ENCODE measurements at regions not wholly inside any gene's neighbourhood (a gene's known extent, or its start where the extent isn't known, plus 50 kb on each side); places are given as distances from the start of the nearest gene placed in this dataset.

GRCh38 chr2:20499387-20499786, 52.5 kb downstream of the RHOB start:
- Histone ChIP-seq H3F3A (replicated peaks; ENCODE audit: insufficient read depth) (no peaks in the 10 kb centered on the region), H3K27me3 (ENCODE audit: insufficient read depth) (no peaks in the 10 kb centered on the region), H2AFZ (ENCODE audit: low read depth) (no peak overlapping the region), H3K9ac (no peak overlapping the region), H3K9me2 (no peaks in the 10 kb centered on the region), H3K4me3 (ENCODE audit: low read depth in 2 of 2, low read length in 1 of 2) (no peak overlapping the region), H3K36me3 (replicated peaks in 1 of 2; ENCODE audit: control insufficient read depth in 1 of 2, insufficient read depth in 2 of 2, low read length in 1 of 2) (no peaks in the 10 kb centered on the region), H3K79me2 (ENCODE audit: insufficient read depth) (no peaks in the 10 kb centered on the region), H3K27ac (ENCODE audit: low read depth in 2 of 2, low read length in 1 of 2) (no peak overlapping the region), H4K20me1 (ENCODE audit: insufficient read depth) (no peaks in the 10 kb centered on the region), H3K9me3 (no peaks in the 10 kb centered on the region), H3K4me2 (no peak overlapping the region), H3K4me1 (ENCODE audit: control insufficient read depth in 1 of 2, insufficient read depth in 2 of 2, low read depth in 1 of 2, low read length in 1 of 2) (peaks cover 10 to 14% of the 10 kb centered on the region in 2 experiments; a peak in 3 of 4 replicates)
- no peak for DNase-seq
- CTCF ChIA-PET: interaction anchor here (0.7 kb wide), 1 partner anchor 143 kb away, joined by 3 read pairs; no protein-coding TSS in a partner anchor
- POLR2A ChIA-PET: interaction anchor here (0.6 kb wide), 1 partner anchor 53 kb away, joined by 3 read pairs; the partner anchor contains the start of gene RHOB
- TF ChIP-seq EP300 (IDR thresholded peaks at IDR 0.05; ENCODE audit: borderline replicate concordance in 1 of 2, low read depth in 1 of 2, low read length in 1 of 2) (no peak), POLR2AphosphoS5 (IDR thresholded peaks at IDR 0.05; ENCODE audit: low read depth, low read length) (no peak), TEAD4 (IDR thresholded peaks at IDR 0.05; ENCODE audit: borderline replicate concordance, insufficient read depth) (no peak), NRF1 (IDR thresholded peaks at IDR 0.05; ENCODE audit: low read depth, low read length) (no peak), NFIC (IDR thresholded peaks at IDR 0.05; ENCODE audit: borderline replicate concordance) (no peak), USF2 (IDR thresholded peaks at IDR 0.05; ENCODE audit: borderline replicate concordance, low read depth, low read length) (no peak), REST (IDR thresholded peaks at IDR 0.05; ENCODE audit: low read depth, low read length) (no peak), RAD21 (IDR thresholded peaks at IDR 0.05; ENCODE audit: low read length) (no peak), USF1 (IDR thresholded peaks at IDR 0.05; ENCODE audit: borderline replicate concordance, low read depth) (no peak)
- WGBS (ENCODE audit: low lambda C conversion rate): 81% methylated on average over 2 of the region's 2 CpGs

- no peaks in the 10 kb centered on the region for H3K36me3 ChIP-seq (replicated peaks in 1 of 2; ENCODE audit: control insufficient read depth in 1 of 2, insufficient read depth in 2 of 2, low read length in 1 of 2)
- ChIA-PET CTCF (no interaction called here), POLR2A (no interaction called here)
- no peak overlapping the region for H3K9ac ChIP-seq
- 47% methylated on average over 4 of the region's 4 CpGs for whole genome bisulfite sequencing (ENCODE audit: low lambda C conversion rate)
- no peaks in the 10 kb centered on the region for H3K27me3 ChIP-seq (ENCODE audit: insufficient read depth)
- no peak for DNase-seq
- no peaks in the 10 kb centered on the region for H3K9me3 ChIP-seq
- no peak overlapping the region for H3K27ac ChIP-seq (ENCODE audit: low read depth in 2 of 2, low read length in 1 of 2)
- H3K9me2 ChIP-seq: no peaks in the 10 kb centered on the region
- H3K4me2 ChIP-seq: no peak overlapping the region
- H3K4me1 ChIP-seq (ENCODE audit: control insufficient read depth in 1 of 2, insufficient read depth in 2 of 2, low read depth in 1 of 2, low read length in 1 of 2): no peaks in the 10 kb centered on the region
- no peak for TF ChIP-seq PBX3 (IDR thresholded peaks at IDR 0.05)
- TF ChIP-seq ZBTB33 (IDR thresholded peaks at IDR 0.05; ENCODE audit: borderline replicate concordance, low read depth): no peak
- no peak for TF ChIP-seq FOXM1 (IDR thresholded peaks at IDR 0.05; ENCODE audit: low read depth)
- TF ChIP-seq GATA2 (CRISPR knock-in tag; IDR thresholded peaks at IDR 0.05): no peak
- no peak for TF ChIP-seq CTCF (IDR thresholded peaks at IDR 0.05)
- peak; percentile 54 for TF ChIP-seq TCF12 (IDR thresholded peaks at IDR 0.05)
- TF ChIP-seq FOSL2 (IDR thresholded peaks at IDR 0.05; ENCODE audit: borderline replicate concordance, low read depth): peak; percentile 15; the same call in 1 of the 2 replicates
- H3K4me3 ChIP-seq (ENCODE audit: low read depth in 2 of 2, low read length in 1 of 2): no peak overlapping the region
- no peaks in the 10 kb centered on the region for H4K20me1 ChIP-seq (ENCODE audit: insufficient read depth)
- no peaks in the 10 kb centered on the region for H3F3A ChIP-seq (replicated peaks; ENCODE audit: insufficient read depth)
- no peaks in the 10 kb centered on the region for H3K79me2 ChIP-seq (ENCODE audit: insufficient read depth)
- no peak overlapping the region for H2AFZ ChIP-seq (ENCODE audit: low read depth)
Measured at GRCh38 chr2:20501974-20502373, 55.1 kb downstream of the RHOB start.

Data from SK-N-SH (cell line).